ENCODE measurements at regions not wholly inside any gene's neighbourhood (a gene's known extent, or its start where the extent isn't known, plus 50 kb on each side); places are given as distances from the start of the nearest gene placed in this dataset.

DNA sequence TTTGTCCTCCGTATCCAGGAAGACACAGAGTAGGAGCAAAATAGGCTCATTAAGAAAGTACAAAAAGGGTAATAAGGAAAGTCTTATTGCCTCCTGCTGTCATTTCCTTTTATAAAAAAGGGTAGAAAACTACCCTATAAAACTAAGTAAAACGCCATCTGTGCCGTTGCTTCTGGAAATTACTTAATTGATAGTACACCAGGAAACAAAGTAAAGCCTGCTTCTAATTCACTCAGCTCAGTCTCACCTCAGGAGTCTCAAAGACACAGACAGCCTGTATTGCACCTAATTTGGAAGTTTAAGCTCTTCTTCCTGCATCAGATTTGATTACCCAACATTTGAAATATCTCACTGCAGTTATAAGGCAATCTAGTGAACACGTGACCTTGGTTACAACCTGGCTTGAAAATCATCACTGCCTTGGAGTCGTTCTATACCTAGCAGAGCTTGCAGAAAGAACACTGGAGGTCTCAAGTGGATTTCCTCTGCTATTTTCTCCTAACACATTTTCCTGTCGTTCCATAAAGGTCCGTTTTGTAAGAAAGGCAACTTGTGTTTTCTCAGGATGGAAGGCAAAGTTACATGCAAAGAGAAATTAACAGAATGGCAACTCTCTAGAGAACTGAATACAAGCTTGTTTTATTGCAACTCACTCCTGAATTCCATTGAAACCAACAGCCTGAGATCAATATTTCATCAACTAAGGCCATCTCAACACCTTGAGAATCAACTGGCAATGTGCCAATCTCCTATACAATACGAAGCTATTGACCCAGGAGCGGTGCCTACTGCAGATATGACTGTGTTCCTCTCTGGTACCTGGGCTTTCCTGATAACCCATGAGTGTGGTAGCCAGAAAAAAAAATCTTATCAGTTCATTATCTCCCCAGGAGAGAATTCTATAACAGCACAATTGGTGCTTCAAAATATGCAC is 203.3 kb upstream of the LMCD1 start:
- H3K36me3 ChIP-seq, result no peaks in the 10 kb centered on the region
- H3K27ac ChIP-seq, result no peak overlapping the region
- intact Hi-C loops (cut with DNase I), result no loop called here
- H3K4me3 ChIP-seq, result no peak overlapping the region
- TF ChIP-seq, protein P1, sequence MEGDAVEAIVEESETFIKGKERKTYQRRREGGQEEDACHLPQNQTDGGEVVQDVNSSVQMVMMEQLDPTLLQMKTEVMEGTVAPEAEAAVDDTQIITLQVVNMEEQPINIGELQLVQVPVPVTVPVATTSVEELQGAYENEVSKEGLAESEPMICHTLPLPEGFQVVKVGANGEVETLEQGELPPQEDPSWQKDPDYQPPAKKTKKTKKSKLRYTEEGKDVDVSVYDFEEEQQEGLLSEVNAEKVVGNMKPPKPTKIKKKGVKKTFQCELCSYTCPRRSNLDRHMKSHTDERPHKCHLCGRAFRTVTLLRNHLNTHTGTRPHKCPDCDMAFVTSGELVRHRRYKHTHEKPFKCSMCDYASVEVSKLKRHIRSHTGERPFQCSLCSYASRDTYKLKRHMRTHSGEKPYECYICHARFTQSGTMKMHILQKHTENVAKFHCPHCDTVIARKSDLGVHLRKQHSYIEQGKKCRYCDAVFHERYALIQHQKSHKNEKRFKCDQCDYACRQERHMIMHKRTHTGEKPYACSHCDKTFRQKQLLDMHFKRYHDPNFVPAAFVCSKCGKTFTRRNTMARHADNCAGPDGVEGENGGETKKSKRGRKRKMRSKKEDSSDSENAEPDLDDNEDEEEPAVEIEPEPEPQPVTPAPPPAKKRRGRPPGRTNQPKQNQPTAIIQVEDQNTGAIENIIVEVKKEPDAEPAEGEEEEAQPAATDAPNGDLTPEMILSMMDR (IDR thresholded peaks at IDR 0.05), result no peak
- TF ChIP-seq POLR2A (IDR thresholded peaks at IDR 0.05), result no peak
- WGBS, 2 donors, result 77% methylated on average over 9 of the region's 9 CpGs
- no peaks in the 10 kb centered on the region for H3K9me3 ChIP-seq
- DNase-seq, result no peak
- no peaks in the 10 kb centered on the region for H3K4me1 ChIP-seq
- no peaks in the 10 kb centered on the region for H3K27me3 ChIP-seq

DNA sequence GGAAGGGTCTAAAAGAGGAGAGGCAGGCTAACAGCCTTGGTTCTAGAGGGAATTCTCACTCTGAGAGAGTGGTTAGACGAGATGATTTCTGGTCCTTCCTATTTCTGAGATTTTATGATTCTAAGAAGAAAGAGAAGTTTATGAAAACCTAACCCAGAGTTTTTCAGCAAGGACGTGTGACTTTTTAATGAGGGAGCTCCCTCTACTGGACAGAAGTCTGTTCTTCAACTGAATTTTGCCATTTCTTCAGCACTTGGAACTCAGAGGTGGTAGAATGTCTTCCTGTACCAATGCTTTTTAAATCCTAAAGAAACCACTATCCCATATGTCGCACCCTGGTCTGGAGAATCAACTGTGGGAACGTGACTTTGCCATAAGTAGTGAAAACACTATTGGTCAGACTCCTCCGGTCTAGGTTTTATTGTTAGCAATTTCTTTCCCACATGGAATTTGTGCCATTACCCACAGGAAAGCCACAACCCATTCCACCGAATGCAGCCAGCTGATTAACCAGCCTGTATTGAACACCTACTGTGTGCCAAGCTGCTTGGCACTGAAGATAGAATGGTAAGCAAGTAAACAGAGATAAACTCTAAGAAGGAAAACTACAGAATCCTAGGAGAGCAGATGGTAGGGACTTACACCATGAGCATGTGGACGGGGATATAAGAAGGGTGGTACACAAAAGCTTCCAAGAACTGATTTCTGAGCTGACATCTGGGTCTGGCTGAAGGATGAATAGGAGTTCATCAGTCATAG is 199.5 kb upstream of the LMCD1 start:
- Histone ChIP-seq H3K4me1 (no peaks in the 10 kb centered on the region), H3K9me3 (no peaks in the 10 kb centered on the region), H3K27ac (no peak overlapping the region), H3K4me3 (no peak overlapping the region), H3K27me3 (no peaks in the 10 kb centered on the region), H3K36me3 (no peaks in the 10 kb centered on the region)
- no peak for DNase-seq
- WGBS, 2 donors, result 23 to 28% methylated on average over 7 of the region's 7 CpGs
- intact Hi-C loops (cut with DNase I), result no loop called here
- TF ChIP-seq, protein P1 (IDR thresholded peaks at IDR 0.05), result peak; percentile 12 to 66 (median 44)
- no peak for TF ChIP-seq POLR2A (IDR thresholded peaks at IDR 0.05)

DNA sequence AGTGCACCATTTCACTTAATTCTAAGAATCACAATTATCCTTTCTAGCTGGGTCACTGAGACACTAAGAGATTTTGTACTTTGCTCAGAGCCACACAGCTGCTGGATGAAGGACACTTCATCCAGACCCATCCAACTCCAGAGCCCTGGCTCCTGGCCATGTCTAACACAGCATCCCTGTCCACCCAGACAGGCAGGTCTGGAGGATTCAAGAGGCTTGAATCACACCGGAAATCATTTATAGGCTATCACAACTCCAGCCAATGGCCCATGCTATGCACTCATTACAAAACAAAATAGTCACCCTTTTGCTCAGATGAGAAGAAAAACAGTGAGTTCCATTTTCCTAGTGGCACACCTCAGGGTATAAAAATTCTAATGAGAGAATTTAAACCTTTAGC is 198.2 kb upstream of the LMCD1 start:
- Histone ChIP-seq H3K9me3 (no peaks in the 10 kb centered on the region), H3K4me1 (no peaks in the 10 kb centered on the region), H3K4me3 (no peak overlapping the region), H3K36me3 (no peaks in the 10 kb centered on the region), H3K27ac (no peak overlapping the region), H3K27me3 (no peaks in the 10 kb centered on the region)
- DNase-seq, result no peak
- TF ChIP-seq, protein P1 (IDR thresholded peaks at IDR 0.05), result no peak
- no peak for TF ChIP-seq POLR2A (IDR thresholded peaks at IDR 0.05)
- intact Hi-C loops (cut with DNase I), result no loop called here
- 75 to 85% methylated on average over 1 of the region's 1 CpG for WGBS, 2 donors

DNA sequence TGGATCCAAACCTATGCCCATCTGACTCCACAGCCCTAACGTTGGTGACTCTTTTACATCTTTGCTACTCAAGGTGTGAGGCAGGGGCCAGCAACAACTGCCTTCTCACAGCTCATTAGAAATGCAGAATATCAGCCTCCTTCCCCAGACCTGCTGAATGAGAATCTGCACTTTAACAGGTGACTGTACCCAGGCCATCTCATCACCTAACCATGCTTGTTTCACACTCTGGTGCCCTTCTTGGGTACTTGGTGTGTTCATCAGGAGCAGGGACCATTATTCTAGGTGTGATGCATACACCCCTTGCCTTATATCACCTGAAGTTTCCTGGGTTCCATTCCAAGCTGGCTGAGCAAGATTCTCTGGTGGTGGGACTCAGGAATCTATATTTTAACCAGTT is 196.3 kb upstream of the LMCD1 start:
- WGBS, 2 donors, result 50 to 70% methylated on average over 1 of the region's 1 CpG
- intact Hi-C loops (cut with DNase I), result no loop called here
- no peaks in the 10 kb centered on the region for H3K9me3 ChIP-seq

More for the DNA sequence above, 196.3 kb upstream of the LMCD1 start:
- DNase-seq, result no peak
- no peaks in the 10 kb centered on the region for H3K36me3 ChIP-seq
- no peaks in the 10 kb centered on the region for H3K27me3 ChIP-seq
- TF ChIP-seq POLR2A (IDR thresholded peaks at IDR 0.05), result no peak
- TF ChIP-seq, protein P1 (IDR thresholded peaks at IDR 0.05), result no peak
- H3K4me3 ChIP-seq, result no peak overlapping the region
- H3K27ac ChIP-seq, result no peak overlapping the region
- H3K4me1 ChIP-seq, result no peaks in the 10 kb centered on the region
